SH-SY5Y (cell line): ENCODE measurements at regions not wholly inside any gene's neighbourhood (a gene's known extent, or its start where the extent isn't known, plus 50 kb on each side); places are given as distances from the start of the nearest gene placed in this dataset.

Experiments used
- GATA2 ChIP-seq: IDR thresholded peaks from 2 replicates; pipeline ENCODE4 v1.6.1; 2011; ENCODE audit warnings: mild to moderate bottlenecking, low read depth, low read length
- GATA3 ChIP-seq: IDR thresholded peaks from 2 replicates; pipeline ENCODE4 v1.6.1; 2011; ENCODE audit warnings: low read depth, mild to moderate bottlenecking, low read length, moderate library complexity

DNA sequence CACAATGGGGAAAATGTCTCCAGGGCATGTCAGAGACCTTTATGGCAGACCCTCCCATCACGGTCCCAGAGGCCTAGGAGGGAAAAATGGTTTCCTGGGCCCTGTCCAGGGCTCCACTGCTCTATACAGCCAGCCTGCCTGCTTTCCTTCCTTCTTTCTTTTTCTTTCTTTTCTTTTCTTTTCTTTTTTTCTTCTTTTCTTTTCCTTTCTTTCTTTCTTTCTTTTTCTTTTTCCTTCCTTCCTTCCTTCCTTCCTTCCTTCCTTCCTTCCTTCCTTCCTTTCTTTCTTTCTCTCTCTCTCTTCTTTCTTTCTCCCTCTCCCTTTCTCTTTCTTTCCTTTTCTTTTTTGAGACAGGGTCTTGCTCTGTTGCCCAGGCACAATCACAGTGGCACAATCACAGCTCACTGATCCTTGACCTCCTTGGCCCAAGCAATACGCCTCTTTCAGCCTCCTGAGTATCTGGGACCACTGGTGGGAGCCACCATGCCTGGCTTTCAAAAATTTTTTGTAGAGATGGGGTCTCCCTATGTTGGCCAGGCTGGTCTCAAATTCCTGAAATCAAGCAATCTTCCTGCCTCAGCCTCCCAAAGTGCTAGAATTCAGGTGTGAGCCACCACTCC, 106.9 kb downstream of the BACH1 start:
- TF ChIP-seq GATA2 (no peak), GATA3 (no peak)
